Right lobe of liver (tissue), 4 donors: ENCODE measurements at regions not wholly inside any gene's neighbourhood (a gene's known extent, or its start where the extent isn't known, plus 50 kb on each side); places are given as distances from the start of the nearest gene placed in this dataset.

Experiments used
- POLR2A ChIP-seq: fragments of 450-650 bp; IDR thresholded peaks from one replicate; pipeline ENCODE4 v1.6.1; 2017; ENCODE audit warnings: antibody characterized with exemption, mild to moderate bottlenecking
- TF ChIP-seq, protein P1 (sequence below), 4 donors: fragments of 200-600 bp in 3 of 4; fragments of 450-650 bp in 1 of 4; IDR thresholded peaks; one replicate each; pipeline versions ENCODE4 v1.5.1 to v1.8.0; 2016 to 2022; ENCODE audit warnings: antibody characterized with exemption in 4 of 4, mild to moderate bottlenecking in 2 of 4
- donor health status: DM: no; HTN: no; CAD: no.
- donor health status: DM: no; HTN: no; CAD: no.
- donor health status: DM: no; HTN: yes; CAD: no.

- TF ChIP-seq, protein P1, sequence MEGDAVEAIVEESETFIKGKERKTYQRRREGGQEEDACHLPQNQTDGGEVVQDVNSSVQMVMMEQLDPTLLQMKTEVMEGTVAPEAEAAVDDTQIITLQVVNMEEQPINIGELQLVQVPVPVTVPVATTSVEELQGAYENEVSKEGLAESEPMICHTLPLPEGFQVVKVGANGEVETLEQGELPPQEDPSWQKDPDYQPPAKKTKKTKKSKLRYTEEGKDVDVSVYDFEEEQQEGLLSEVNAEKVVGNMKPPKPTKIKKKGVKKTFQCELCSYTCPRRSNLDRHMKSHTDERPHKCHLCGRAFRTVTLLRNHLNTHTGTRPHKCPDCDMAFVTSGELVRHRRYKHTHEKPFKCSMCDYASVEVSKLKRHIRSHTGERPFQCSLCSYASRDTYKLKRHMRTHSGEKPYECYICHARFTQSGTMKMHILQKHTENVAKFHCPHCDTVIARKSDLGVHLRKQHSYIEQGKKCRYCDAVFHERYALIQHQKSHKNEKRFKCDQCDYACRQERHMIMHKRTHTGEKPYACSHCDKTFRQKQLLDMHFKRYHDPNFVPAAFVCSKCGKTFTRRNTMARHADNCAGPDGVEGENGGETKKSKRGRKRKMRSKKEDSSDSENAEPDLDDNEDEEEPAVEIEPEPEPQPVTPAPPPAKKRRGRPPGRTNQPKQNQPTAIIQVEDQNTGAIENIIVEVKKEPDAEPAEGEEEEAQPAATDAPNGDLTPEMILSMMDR (IDR thresholded peaks at IDR 0.05) = no peak
- TF ChIP-seq POLR2A = no peak
These were observed 301.8 kb downstream of the AASDHPPT start for GRCh38 chr11:106379265-106379664.
